ENCODE measurements at regions not wholly inside any gene's neighbourhood (a gene's known extent, or its start where the extent isn't known, plus 50 kb on each side); places are given as distances from the start of the nearest gene placed in this dataset.
A peak's percentile ranks its signal among the peaks of the same experiment; 100 is the strongest.

DNA sequence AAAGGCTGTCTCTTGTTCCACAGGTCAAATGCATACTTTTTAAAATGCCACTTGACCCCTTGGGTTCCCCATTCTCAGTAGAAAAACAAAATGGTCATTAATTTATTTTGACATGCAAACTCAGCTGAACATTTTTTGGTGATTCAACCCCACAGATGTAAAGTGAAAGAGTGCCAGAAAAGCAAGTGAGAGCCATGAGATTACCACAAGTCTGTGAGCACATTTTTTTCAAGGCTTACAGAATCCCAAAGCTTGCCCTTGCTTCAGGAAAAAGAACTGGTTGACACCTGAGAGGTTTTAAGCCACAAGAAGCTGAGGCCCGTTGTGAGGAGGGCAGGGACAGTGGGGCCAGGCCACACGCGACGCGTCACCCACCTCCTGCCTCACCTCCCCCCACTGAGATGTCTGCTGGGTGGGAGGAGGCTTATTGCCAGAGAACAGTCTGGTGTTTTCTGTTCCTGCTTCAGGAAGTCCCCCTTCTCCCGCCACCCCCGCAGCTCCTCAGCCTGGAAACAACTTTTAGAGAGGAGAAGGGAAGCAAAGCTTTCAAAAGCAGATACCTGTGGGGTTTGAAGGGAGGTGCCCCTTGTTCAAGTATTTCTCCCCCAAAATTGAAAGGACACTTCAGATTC is 70.4 kb upstream of the CYP1B1 start:
- Histone ChIP-seq H3K4me3 (no peak overlapping the region), H3K36me3 (no peaks in the 10 kb centered on the region), H3K27ac (peak overlapping the region; percentile 46 to 68 (median 55)), H3K27me3 (no peaks in the 10 kb centered on the region), H3K9me3 (no peaks in the 10 kb centered on the region), H3K4me1 (peaks cover 0 to 11% (median 3%) of the 10 kb centered on the region in 4 donors)
- 62 to 70% methylated on average over 2 to 7 of the region's 7 CpGs for WGBS, 2 donors (ENCODE audit: low coverage in 1 of 2)
- DNase-seq = peak; percentile 18
- intact Hi-C loops (cut with DNase I; ENCODE audit: low total_unique reads) = no loop called here
- TF ChIP-seq POLR2AphosphoS5 (IDR thresholded peaks at IDR 0.05) (no peak), POLR2A (IDR thresholded peaks at IDR 0.05) (no peak), EP300 (IDR thresholded peaks at IDR 0.05; ENCODE audit: low read depth) (no peak)
- TF ChIP-seq, protein P1, sequence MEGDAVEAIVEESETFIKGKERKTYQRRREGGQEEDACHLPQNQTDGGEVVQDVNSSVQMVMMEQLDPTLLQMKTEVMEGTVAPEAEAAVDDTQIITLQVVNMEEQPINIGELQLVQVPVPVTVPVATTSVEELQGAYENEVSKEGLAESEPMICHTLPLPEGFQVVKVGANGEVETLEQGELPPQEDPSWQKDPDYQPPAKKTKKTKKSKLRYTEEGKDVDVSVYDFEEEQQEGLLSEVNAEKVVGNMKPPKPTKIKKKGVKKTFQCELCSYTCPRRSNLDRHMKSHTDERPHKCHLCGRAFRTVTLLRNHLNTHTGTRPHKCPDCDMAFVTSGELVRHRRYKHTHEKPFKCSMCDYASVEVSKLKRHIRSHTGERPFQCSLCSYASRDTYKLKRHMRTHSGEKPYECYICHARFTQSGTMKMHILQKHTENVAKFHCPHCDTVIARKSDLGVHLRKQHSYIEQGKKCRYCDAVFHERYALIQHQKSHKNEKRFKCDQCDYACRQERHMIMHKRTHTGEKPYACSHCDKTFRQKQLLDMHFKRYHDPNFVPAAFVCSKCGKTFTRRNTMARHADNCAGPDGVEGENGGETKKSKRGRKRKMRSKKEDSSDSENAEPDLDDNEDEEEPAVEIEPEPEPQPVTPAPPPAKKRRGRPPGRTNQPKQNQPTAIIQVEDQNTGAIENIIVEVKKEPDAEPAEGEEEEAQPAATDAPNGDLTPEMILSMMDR (IDR thresholded peaks at IDR 0.05) = no peak
- in situ Hi-C loops (cut with MboI; ENCODE audit: low pct_ligation_motif_present in 1 of 4, low pct_unique_long_range_greater_than_20kb in 1 of 4, low sequenced_read_pairs in 3 of 4) = no loop called here

DNA sequence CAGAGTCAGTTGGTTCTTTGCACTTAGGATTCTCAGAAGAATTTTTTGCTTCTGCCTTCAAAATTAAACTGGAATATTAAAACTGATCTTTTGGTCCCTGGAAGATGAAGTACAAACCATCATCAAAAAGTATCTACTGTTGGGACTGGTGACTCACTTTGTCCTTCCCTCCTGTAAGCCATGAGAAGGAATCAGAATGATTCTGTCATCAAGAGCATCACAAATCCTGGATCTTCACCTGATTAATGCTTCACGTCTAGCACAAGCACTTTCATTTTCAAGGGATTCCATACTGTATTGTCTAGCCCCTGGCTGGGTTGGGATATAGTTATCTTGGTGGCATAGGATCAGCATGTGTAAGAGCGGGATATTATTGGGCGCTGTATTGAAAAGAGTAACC is 69.3 kb upstream of the CYP1B1 start:
- Histone ChIP-seq H3K9me3 (no peaks in the 10 kb centered on the region), H3K27me3 (no peaks in the 10 kb centered on the region), H3K27ac (no peak overlapping the region), H3K36me3 (no peaks in the 10 kb centered on the region), H3K4me1 (peaks cover 0 to 11% (median 3%) of the 10 kb centered on the region in 4 donors), H3K4me3 (no peak overlapping the region)
- no peak for TF ChIP-seq POLR2AphosphoS5 (IDR thresholded peaks at IDR 0.05)
- TF ChIP-seq, protein P1 (IDR thresholded peaks at IDR 0.05) = no peak
- TF ChIP-seq EP300 (IDR thresholded peaks at IDR 0.05; ENCODE audit: low read depth) = no peak
- TF ChIP-seq POLR2A (IDR thresholded peaks at IDR 0.05) = no peak
- intact Hi-C loops (cut with DNase I; ENCODE audit: low total_unique reads) (no loop called here), in situ Hi-C loops (cut with MboI; ENCODE audit: low pct_ligation_motif_present in 1 of 4, low pct_unique_long_range_greater_than_20kb in 1 of 4, low sequenced_read_pairs in 3 of 4) (no loop called here)
- 83 to 90% methylated on average over 2 to 3 of the region's 3 CpGs for WGBS, 2 donors (ENCODE audit: low coverage in 1 of 2)
- DNase-seq = no peak

DNA sequence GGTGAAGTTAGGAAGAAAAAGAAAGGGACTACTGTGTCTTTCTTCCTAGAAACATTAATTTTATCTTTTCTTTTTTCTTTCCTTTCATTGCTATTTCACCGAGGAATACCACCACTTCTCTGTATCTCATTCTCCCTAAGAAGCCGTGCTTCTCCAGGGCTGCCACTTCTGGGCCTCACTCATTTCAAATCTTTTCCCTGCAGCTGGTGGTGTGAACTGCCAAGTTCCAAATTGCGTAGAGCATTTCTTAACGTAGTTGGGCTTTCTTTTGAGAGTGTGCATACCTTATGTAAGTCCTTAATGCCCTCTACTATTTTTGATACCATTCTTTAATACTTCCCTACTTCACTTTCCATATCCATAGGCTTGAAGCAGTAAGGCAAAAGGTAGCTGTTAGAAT is 66.7 kb upstream of the CYP1B1 start:
- intact Hi-C loops (cut with DNase I; ENCODE audit: low total_unique reads) (no loop called here), in situ Hi-C loops (cut with MboI; ENCODE audit: low pct_ligation_motif_present in 1 of 4, low pct_unique_long_range_greater_than_20kb in 1 of 4, low sequenced_read_pairs in 3 of 4) (no loop called here)
- peaks cover 0 to 11% (median 5%) of the 10 kb centered on the region in 4 donors for H3K4me1 ChIP-seq
- H3K9me3 ChIP-seq = no peaks in the 10 kb centered on the region
- H3K27me3 ChIP-seq = no peaks in the 10 kb centered on the region
- 75 to 85% methylated on average over 4 of the region's 4 CpGs for WGBS, 2 donors (ENCODE audit: low coverage in 1 of 2)
- no peak for DNase-seq
- H3K36me3 ChIP-seq = no peaks in the 10 kb centered on the region
- H3K4me3 ChIP-seq = no peak overlapping the region
- no peak overlapping the region for H3K27ac ChIP-seq
- TF ChIP-seq, protein P1 (IDR thresholded peaks at IDR 0.05) = no peak
- TF ChIP-seq EP300 (IDR thresholded peaks at IDR 0.05; ENCODE audit: low read depth) = no peak
- no peak for TF ChIP-seq POLR2AphosphoS5 (IDR thresholded peaks at IDR 0.05)
- no peak for TF ChIP-seq POLR2A (IDR thresholded peaks at IDR 0.05)

DNA sequence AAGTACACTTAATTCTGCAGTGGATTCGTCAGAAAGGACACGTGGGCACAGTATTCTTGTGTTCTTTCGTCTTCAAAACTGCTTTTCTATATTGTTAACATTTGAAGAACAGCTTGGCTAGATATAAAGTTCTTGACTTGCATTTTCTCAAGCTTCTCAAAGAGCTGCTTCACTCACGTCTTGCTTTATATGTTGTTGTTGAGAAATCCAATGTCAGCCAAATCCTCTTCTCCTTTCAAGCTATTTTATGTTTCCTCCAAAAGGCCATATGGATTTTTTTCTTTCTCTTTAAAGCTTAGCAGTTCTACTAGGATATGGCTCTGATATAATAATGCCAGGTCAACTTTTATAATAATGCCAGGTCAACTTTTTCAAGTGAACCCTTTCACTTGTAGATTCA is 65.5 kb upstream of the CYP1B1 start:
- 86 to 93% methylated on average over 4 of the region's 4 CpGs for WGBS, 2 donors (ENCODE audit: low coverage in 1 of 2)
- Histone ChIP-seq H3K4me3 (no peak overlapping the region), H3K36me3 (no peaks in the 10 kb centered on the region), H3K4me1 (peaks cover 0 to 5% (median 2%) of the 10 kb centered on the region in 4 donors), H3K27ac (no peak overlapping the region), H3K9me3 (no peaks in the 10 kb centered on the region), H3K27me3 (no peaks in the 10 kb centered on the region)
- intact Hi-C loops (cut with DNase I; ENCODE audit: low total_unique reads) (no loop called here), in situ Hi-C loops (cut with MboI; ENCODE audit: low pct_ligation_motif_present in 1 of 4, low pct_unique_long_range_greater_than_20kb in 1 of 4, low sequenced_read_pairs in 3 of 4) (no loop called here)
- no peak for DNase-seq
- TF ChIP-seq, protein P1 (IDR thresholded peaks at IDR 0.05) = no peak
- no peak for TF ChIP-seq POLR2A (IDR thresholded peaks at IDR 0.05)
